CD4-positive, alpha-beta T cell (primary cell): ENCODE measurements at regions not wholly inside any gene's neighbourhood (a gene's known extent, or its start where the extent isn't known, plus 50 kb on each side); places are given as distances from the start of the nearest gene placed in this dataset.

Source experiments
- ATAC-seq: fragments of 200-7000 bp; cut with Tn5 transposase; one replicate; pipeline ENCODE4 v1.10.0; 2022; ENCODE audit warnings: mild to moderate bottlenecking; ENCODE audit not compliant: poor library complexity
- CTCF ChIA-PET: fragments of 350-600 bp; sonication (Branson Sonifier 250); formaldehyde crosslinking; loops from one replicate; lab custom pipeline; 2021; ENCODE audit warnings: antibody characterized with exemption, inconsistent platforms; lab: Charles Lee
- POLR2A ChIA-PET: fragments of 350-600 bp; sonication (Branson Sonifier 250); formaldehyde crosslinking; loops from one replicate; lab custom pipeline; 2021; ENCODE audit warnings: antibody characterized with exemption, inconsistent platforms; lab: Charles Lee
- DNase-seq, 14 experiments: peaks; one replicate each; pipeline ENCODE4 v3.0.0-alpha.2; 2013 to 2020; ENCODE audit warnings: mixed read lengths in 2 of 14
- H3K27ac ChIP-seq, 2 donors: one replicate each; pipeline versions ENCODE4 v1.5.1 to v1.7.0; 2013; ENCODE audit warnings: low read length in 2 of 2, low read depth in 1 of 2, mild to moderate bottlenecking in 1 of 2
- H3K27me3 ChIP-seq, 2 experiments: 1 replicate in 1 of 2; 2 replicates in 1 of 2; pipeline versions ENCODE4 v1.6.1 to v1.7.0; 2013; ENCODE audit warnings: low read length in 2 of 2, control low read depth in 1 of 2, mild to moderate bottlenecking in 1 of 2, moderate library complexity in 1 of 2; ENCODE audit not compliant: insufficient read depth in 2 of 2, control insufficient read depth in 1 of 2
- H3K36me3 ChIP-seq: one replicate; pipeline ENCODE4 v1.6.1; 2013; ENCODE audit warnings: low read length, control low read depth; ENCODE audit not compliant: insufficient read depth
- H3K4me1 ChIP-seq: one replicate; pipeline ENCODE4 v1.6.1; 2013; ENCODE audit warnings: low read length, control low read depth; ENCODE audit not compliant: insufficient read depth
- H3K4me3 ChIP-seq: one replicate; pipeline ENCODE4 v1.5.1; 2013; ENCODE audit warnings: mild to moderate bottlenecking, low read length, moderate library complexity
- H3K9me3 ChIP-seq, 2 experiments: 1 replicate in 1 of 2; 2 replicates in 1 of 2; pipeline versions ENCODE4 v1.6.1 to v1.7.0; 2013; ENCODE audit warnings: low read length in 2 of 2, mild to moderate bottlenecking in 2 of 2, control low read depth in 1 of 2, moderate library complexity in 1 of 2; ENCODE audit not compliant: control insufficient read depth in 1 of 2, insufficient read depth in 1 of 2
- H3K27ac Mint-ChIP-seq: one replicate; pipeline ENCODE4 v1.8.0; 2020; ENCODE audit warnings: mixed read lengths
- H3K27me3 Mint-ChIP-seq: one replicate; pipeline ENCODE4 v1.8.0; 2021; ENCODE audit warnings: mixed read lengths
- H3K36me3 Mint-ChIP-seq: one replicate; pipeline ENCODE4 v1.8.0; 2021; ENCODE audit warnings: low read depth, mixed read lengths
- H3K4me1 Mint-ChIP-seq: one replicate; pipeline ENCODE4 v1.8.0; 2021; ENCODE audit warnings: low read depth, mixed read lengths
- H3K4me3 Mint-ChIP-seq: one replicate; pipeline ENCODE4 v1.8.0; 2020; ENCODE audit warnings: mild to moderate bottlenecking, mixed read lengths
- H3K9me3 Mint-ChIP-seq: one replicate; pipeline ENCODE4 v1.8.0; 2020; ENCODE audit warnings: mixed read lengths
- intact Hi-C, 2 experiments: fragments of 100-400 bp; cut with DNase I in 1 of 2; cut with micrococcal nuclease in 1 of 2; formaldehyde crosslinking; loops; one replicate each; pipeline versions ENCODE4 v1.15.1 to v1.9.0; 2023 to 2025; cut with DNase I, micrococcal nuclease
- TF ChIP-seq, protein P1 (sequence below): fragments of 200-600 bp; IDR thresholded peaks from one replicate; pipeline ENCODE4 v1.8.0; 2022; ENCODE audit warnings: antibody characterized with exemption, mild to moderate bottlenecking

DNA sequence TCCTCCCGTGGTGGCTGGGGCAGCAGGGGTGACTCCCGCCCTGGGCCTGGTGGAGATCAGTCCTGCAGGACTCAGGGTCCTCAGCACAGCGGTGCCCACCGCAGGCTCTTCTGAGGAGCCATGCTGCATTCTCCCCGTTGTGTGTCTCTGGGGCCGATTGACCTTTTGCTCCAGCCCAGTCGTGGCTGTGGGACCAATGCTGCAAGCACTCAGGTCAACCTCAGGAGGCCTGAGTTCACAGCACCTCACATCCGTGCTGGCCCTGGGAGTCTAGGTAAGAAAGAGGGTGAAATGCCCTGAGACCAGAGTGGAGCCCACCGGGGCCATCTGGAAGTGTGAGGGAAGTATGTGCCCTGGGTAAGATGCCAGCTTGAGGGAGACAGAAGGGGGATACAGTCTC lies 316.1 kb upstream of the B3GAT1 start:
- Mint-ChIP-seq H3K36me3 (no peaks in the 10 kb centered on the region), H3K27me3 (peaks cover 31% of the 10 kb centered on the region), H3K9me3 (no peaks in the 10 kb centered on the region), H3K4me1 (no peaks in the 10 kb centered on the region), H3K4me3 (no peak overlapping the region), H3K27ac (no peak overlapping the region)
- no peak overlapping the region for H3K4me3 ChIP-seq
- TF ChIP-seq, protein P1, sequence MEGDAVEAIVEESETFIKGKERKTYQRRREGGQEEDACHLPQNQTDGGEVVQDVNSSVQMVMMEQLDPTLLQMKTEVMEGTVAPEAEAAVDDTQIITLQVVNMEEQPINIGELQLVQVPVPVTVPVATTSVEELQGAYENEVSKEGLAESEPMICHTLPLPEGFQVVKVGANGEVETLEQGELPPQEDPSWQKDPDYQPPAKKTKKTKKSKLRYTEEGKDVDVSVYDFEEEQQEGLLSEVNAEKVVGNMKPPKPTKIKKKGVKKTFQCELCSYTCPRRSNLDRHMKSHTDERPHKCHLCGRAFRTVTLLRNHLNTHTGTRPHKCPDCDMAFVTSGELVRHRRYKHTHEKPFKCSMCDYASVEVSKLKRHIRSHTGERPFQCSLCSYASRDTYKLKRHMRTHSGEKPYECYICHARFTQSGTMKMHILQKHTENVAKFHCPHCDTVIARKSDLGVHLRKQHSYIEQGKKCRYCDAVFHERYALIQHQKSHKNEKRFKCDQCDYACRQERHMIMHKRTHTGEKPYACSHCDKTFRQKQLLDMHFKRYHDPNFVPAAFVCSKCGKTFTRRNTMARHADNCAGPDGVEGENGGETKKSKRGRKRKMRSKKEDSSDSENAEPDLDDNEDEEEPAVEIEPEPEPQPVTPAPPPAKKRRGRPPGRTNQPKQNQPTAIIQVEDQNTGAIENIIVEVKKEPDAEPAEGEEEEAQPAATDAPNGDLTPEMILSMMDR, result no peak
- H3K4me1 ChIP-seq, result no peaks in the 10 kb centered on the region
- CTCF ChIA-PET, result no interaction called here
- intact Hi-C loops, result no loop called here
- H3K9me3 ChIP-seq, result peaks cover 0 to 7% of the 10 kb centered on the region in 2 experiments
- peaks cover 14 to 15% of the 10 kb centered on the region in 2 experiments for H3K27me3 ChIP-seq
- POLR2A ChIA-PET, result no interaction called here
- H3K27ac ChIP-seq, result no peak overlapping the region
- no peak for ATAC-seq
- H3K36me3 ChIP-seq, result no peaks in the 10 kb centered on the region
- DNase-seq, result no peak

DNA sequence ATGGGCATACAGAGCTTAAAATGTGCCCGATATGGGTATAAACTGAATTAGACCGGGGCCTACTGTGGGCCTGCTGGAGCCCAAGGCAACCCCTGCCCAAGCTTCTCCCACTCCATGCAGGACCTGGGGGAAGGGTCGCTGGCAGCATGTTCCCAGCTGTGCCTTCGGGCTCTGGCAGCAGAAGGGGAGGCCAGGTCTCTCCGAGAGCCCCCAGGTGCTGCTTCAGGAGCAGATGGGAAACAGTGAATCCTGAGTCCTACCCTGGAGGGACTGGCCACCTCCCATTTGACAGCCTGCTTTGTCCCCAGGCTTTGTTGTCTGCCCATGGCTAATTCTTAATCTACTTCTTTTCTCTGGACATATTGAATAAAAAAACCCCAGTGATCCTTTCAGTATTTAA lies 315.6 kb upstream of the B3GAT1 start:
- Histone ChIP-seq H3K27ac (no peak overlapping the region), H3K4me3 (no peak overlapping the region), H3K4me1 (no peaks in the 10 kb centered on the region), H3K9me3 (peaks cover 0 to 7% of the 10 kb centered on the region in 2 experiments), H3K36me3 (no peaks in the 10 kb centered on the region), H3K27me3 (peaks cover 14 to 15% of the 10 kb centered on the region in 2 experiments)
- POLR2A ChIA-PET, result no interaction called here
- CTCF ChIA-PET, result no interaction called here
- TF ChIP-seq, protein P1, result no peak
- no peak overlapping the region for H3K27ac Mint-ChIP-seq
- ATAC-seq (no peak), DNase-seq (no peak)
- H3K9me3 Mint-ChIP-seq, result no peaks in the 10 kb centered on the region
- peaks cover 31% of the 10 kb centered on the region for H3K27me3 Mint-ChIP-seq
- H3K36me3 Mint-ChIP-seq, result no peaks in the 10 kb centered on the region
- H3K4me1 Mint-ChIP-seq, result no peaks in the 10 kb centered on the region
- no peak overlapping the region for H3K4me3 Mint-ChIP-seq
- intact Hi-C loops, result no loop called here

DNA sequence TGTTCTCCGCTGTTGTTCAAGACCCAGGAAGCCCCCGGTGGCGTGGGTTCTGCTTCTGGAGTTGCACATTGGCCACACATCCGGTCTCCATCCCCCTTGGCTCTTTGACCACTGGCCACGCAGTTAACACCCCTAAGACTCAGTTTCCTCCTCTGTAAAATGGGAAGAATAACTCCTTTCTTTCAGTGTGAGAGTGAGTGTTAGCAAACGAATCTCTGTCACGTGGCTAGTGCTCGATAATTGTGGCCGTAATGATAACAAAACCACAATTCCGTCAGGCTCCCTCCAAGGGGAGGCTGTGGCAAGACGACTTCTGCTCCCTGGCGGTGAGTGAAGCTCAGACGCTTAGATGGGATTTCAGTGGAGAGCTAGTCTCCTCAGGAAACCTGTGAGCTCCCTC lies 315.2 kb upstream of the B3GAT1 start:
- intact Hi-C loops, result no loop called here
- no peaks in the 10 kb centered on the region for H3K9me3 Mint-ChIP-seq
- peaks cover 0 to 7% of the 10 kb centered on the region in 2 experiments for H3K9me3 ChIP-seq
- TF ChIP-seq, protein P1, result no peak
- H3K4me3 Mint-ChIP-seq, result no peak overlapping the region
- H3K27me3 Mint-ChIP-seq, result peaks cover 31% of the 10 kb centered on the region
- H3K4me1 Mint-ChIP-seq, result no peaks in the 10 kb centered on the region
- no peak overlapping the region for H3K27ac Mint-ChIP-seq
- H3K36me3 ChIP-seq, result no peaks in the 10 kb centered on the region
- ATAC-seq (no peak), DNase-seq (no peak)
- H3K27me3 ChIP-seq, result peaks cover 14 to 15% of the 10 kb centered on the region in 2 experiments
- no peak overlapping the region for H3K27ac ChIP-seq
- H3K4me3 ChIP-seq, result no peak overlapping the region
- no peaks in the 10 kb centered on the region for H3K4me1 ChIP-seq
- H3K36me3 Mint-ChIP-seq, result no peaks in the 10 kb centered on the region
- POLR2A ChIA-PET, result no interaction called here
- CTCF ChIA-PET, result no interaction called here
